ENCODE measurements at regions not wholly inside any gene's neighbourhood (a gene's known extent, or its start where the extent isn't known, plus 50 kb on each side); places are given as distances from the start of the nearest gene placed in this dataset.

DNA sequence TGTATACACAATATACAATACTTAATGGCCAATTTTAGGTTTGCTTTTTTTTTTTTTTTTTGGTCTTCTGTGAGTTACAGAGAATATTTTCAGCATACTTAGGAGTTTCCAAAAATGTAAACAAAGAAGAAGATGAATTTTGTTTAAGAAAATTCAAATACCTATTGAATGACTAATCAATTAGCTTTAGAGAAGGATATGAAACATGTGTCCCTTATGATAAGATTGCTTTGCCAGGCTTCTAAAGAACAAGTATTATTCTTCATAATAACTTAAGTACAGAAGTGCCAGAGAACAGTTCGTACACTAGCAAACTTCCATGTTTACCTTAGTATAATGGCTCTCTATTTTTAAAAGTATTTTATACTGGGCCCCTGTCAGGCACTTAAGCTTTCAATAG is 1191.0 kb upstream of the NCAM2 start:
- TF ChIP-seq POLR2AphosphoS5 (IDR thresholded peaks at IDR 0.05) (no peak), POLR2A (IDR thresholded peaks at IDR 0.05) (no peak)
- TF ChIP-seq, protein P1, sequence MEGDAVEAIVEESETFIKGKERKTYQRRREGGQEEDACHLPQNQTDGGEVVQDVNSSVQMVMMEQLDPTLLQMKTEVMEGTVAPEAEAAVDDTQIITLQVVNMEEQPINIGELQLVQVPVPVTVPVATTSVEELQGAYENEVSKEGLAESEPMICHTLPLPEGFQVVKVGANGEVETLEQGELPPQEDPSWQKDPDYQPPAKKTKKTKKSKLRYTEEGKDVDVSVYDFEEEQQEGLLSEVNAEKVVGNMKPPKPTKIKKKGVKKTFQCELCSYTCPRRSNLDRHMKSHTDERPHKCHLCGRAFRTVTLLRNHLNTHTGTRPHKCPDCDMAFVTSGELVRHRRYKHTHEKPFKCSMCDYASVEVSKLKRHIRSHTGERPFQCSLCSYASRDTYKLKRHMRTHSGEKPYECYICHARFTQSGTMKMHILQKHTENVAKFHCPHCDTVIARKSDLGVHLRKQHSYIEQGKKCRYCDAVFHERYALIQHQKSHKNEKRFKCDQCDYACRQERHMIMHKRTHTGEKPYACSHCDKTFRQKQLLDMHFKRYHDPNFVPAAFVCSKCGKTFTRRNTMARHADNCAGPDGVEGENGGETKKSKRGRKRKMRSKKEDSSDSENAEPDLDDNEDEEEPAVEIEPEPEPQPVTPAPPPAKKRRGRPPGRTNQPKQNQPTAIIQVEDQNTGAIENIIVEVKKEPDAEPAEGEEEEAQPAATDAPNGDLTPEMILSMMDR (IDR thresholded peaks at IDR 0.05 in 8 of 11, conservative IDR thresholded peaks at IDR 0.05 in 3 of 11) = no peak
